OCI-LY1 (cell line): ENCODE measurements at regions not wholly inside any gene's neighbourhood (a gene's known extent, or its start where the extent isn't known, plus 50 kb on each side); places are given as distances from the start of the nearest gene placed in this dataset.

Source experiments
- H2AFZ ChIP-seq: fragments of 200-600 bp; sonication (generic), shearing (Covaris generic); 2 replicates; pipeline ENCODE4 v1.6.0; 2014; ENCODE audit warnings: antibody characterized with exemption, mild to moderate bottlenecking, low read length
- H3F3A ChIP-seq: fragments of 200-600 bp; sonication (generic), shearing (Covaris generic); 2 replicates; pipeline ENCODE4 v1.6.0; 2014; ENCODE audit warnings: mild to moderate bottlenecking, antibody characterized with exemption, low read length, moderate library complexity; ENCODE audit not compliant: insufficient read depth
- H3K27ac ChIP-seq: fragments of 200-600 bp; sonication (generic); 2 replicates; pipeline ENCODE4 v1.5.1; 2014; ENCODE audit warnings: low read length, mixed run types, mild to moderate bottlenecking, low read depth; ENCODE audit not compliant: poor library complexity, severe bottlenecking
- H3K27me3 ChIP-seq: fragments of 200-600 bp; sonication (generic); 2 replicates; pipeline ENCODE4 v1.6.0; 2014; ENCODE audit warnings: antibody characterized with exemption, mild to moderate bottlenecking, low read length, moderate library complexity; ENCODE audit not compliant: insufficient read depth
- H3K36me3 ChIP-seq: fragments of 200-600 bp; sonication (generic); 2 replicates; pipeline ENCODE4 v1.6.1; 2014; ENCODE audit warnings: mild to moderate bottlenecking, antibody characterized with exemption, low read length, moderate library complexity, mixed read lengths; ENCODE audit not compliant: insufficient read depth
- H3K4me1 ChIP-seq: fragments of 200-600 bp; sonication (generic); 2 replicates; pipeline ENCODE4 v1.5.1; 2014; ENCODE audit warnings: mild to moderate bottlenecking, low read length, moderate library complexity; ENCODE audit not compliant: insufficient read depth, severe bottlenecking
- H3K4me2 ChIP-seq: fragments of 200-600 bp; sonication (generic), shearing (Covaris generic); 2 replicates; pipeline ENCODE4 v1.6.1; 2014; ENCODE audit warnings: low read length
- H3K4me3 ChIP-seq: fragments of 200-600 bp; sonication (generic); 2 replicates; pipeline ENCODE4 v1.5.1; 2014; ENCODE audit warnings: low read length, low read depth, mild to moderate bottlenecking, mixed read lengths; ENCODE audit not compliant: poor library complexity, severe bottlenecking
- H3K79me2 ChIP-seq: fragments of 200-600 bp; shearing (Covaris generic); 2 replicates; pipeline ENCODE4 v1.6.1; 2016; ENCODE audit warnings: mixed run types, low read length, mixed read lengths; ENCODE audit not compliant: insufficient read depth
- H3K9ac ChIP-seq: fragments of 200-600 bp; sonication (generic), shearing (Covaris generic); 2 replicates; pipeline ENCODE4 v1.6.1; 2014; ENCODE audit warnings: mild to moderate bottlenecking, low read length, mixed read lengths
- H3K9me2 ChIP-seq: fragments of 200-600 bp; sonication (generic), shearing (Covaris generic); 2 replicates; pipeline ENCODE4 v1.6.1; 2014; ENCODE audit warnings: low read depth, mild to moderate bottlenecking, low read length, mixed read lengths
- H3K9me3 ChIP-seq: fragments of 200-600 bp; shearing (Covaris generic); 2 replicates; pipeline ENCODE4 v1.6.1; 2014; ENCODE audit warnings: low read length, mixed read lengths
- H4K20me1 ChIP-seq: fragments of 200-600 bp; sonication (generic), shearing (Covaris generic); 2 replicates; pipeline ENCODE4 v1.6.0; 2016; ENCODE audit warnings: mild to moderate bottlenecking, low read length; ENCODE audit not compliant: insufficient read depth
- EZH2 ChIP-seq: fragments of 200-600 bp; sonication (generic), shearing (Covaris generic); IDR thresholded peaks from 2 replicates; pipeline ENCODE4 v1.8.0; 2017; ENCODE audit warnings: borderline replicate concordance, mixed run types, mild to moderate bottlenecking, antibody characterized with exemption, low read length, moderate library complexity, mixed read lengths
- TF ChIP-seq, protein P1 (sequence below): fragments of 200-600 bp; sonication (generic), shearing (Covaris generic); IDR thresholded peaks from 2 replicates; pipeline ENCODE4 v1.5.1; 2017; ENCODE audit warnings: mild to moderate bottlenecking, antibody characterized with exemption, low read length, moderate library complexity, mixed read lengths

DNA sequence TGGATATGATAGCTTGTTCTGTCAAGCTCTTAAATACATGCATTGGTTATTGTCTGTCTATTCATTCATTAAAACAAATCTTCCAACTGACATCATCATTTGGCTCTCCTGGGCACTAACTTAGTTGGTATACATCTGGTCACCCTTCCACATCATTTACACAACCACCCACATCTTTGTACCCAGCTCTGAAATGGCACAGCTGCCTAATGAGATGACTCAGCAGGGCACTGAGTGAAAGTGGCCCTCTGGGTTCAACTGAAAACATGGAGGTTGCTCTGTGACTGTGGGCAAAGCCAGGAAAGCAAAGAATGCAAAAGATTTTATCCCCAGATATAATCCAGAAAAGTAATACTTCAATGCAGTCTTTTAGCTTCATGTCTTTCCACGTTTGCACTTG, 234.0 kb upstream of the MAP2 start:
- Histone ChIP-seq H3K4me1 (no peaks in the 10 kb centered on the region), H3K9ac (no peak overlapping the region), H3K4me3 (no peak overlapping the region), H3K9me2 (no peaks in the 10 kb centered on the region), H2AFZ (no peak overlapping the region), H3K27ac (no peak overlapping the region), H4K20me1 (no peaks in the 10 kb centered on the region), H3K36me3 (no peaks in the 10 kb centered on the region), H3F3A (no peaks in the 10 kb centered on the region), H3K9me3 (no peaks in the 10 kb centered on the region), H3K79me2 (no peaks in the 10 kb centered on the region), H3K27me3 (no peaks in the 10 kb centered on the region), H3K4me2 (no peak overlapping the region)
- TF ChIP-seq EZH2 = no peak
- TF ChIP-seq, protein P1, sequence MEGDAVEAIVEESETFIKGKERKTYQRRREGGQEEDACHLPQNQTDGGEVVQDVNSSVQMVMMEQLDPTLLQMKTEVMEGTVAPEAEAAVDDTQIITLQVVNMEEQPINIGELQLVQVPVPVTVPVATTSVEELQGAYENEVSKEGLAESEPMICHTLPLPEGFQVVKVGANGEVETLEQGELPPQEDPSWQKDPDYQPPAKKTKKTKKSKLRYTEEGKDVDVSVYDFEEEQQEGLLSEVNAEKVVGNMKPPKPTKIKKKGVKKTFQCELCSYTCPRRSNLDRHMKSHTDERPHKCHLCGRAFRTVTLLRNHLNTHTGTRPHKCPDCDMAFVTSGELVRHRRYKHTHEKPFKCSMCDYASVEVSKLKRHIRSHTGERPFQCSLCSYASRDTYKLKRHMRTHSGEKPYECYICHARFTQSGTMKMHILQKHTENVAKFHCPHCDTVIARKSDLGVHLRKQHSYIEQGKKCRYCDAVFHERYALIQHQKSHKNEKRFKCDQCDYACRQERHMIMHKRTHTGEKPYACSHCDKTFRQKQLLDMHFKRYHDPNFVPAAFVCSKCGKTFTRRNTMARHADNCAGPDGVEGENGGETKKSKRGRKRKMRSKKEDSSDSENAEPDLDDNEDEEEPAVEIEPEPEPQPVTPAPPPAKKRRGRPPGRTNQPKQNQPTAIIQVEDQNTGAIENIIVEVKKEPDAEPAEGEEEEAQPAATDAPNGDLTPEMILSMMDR = no peak

DNA sequence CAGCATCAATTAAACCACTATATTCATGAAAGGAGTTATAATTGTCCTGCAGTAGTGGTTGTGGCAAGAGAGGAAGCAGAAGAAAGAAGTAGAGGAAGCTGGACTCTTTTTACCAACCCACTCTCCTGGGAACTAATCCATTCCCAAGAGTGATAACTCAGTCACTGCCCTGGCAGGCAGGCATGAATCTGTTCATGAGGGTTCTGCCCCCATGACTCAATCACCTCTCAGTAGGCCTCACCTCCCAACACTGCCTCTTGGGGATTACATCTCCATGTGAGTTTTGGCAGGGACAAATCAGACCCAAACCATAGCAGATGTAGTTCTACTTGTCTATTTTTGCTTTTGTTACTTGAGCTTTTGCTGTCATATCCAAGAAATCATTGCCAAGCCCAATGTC, 232.7 kb upstream of the MAP2 start:
- Histone ChIP-seq H3K79me2 (no peaks in the 10 kb centered on the region), H3K9me2 (no peaks in the 10 kb centered on the region), H3K9ac (no peak overlapping the region), H3K4me1 (no peaks in the 10 kb centered on the region), H2AFZ (no peak overlapping the region), H3K27ac (no peak overlapping the region), H3K36me3 (no peaks in the 10 kb centered on the region), H3K4me3 (no peak overlapping the region), H3K9me3 (no peaks in the 10 kb centered on the region), H3K4me2 (no peak overlapping the region), H3K27me3 (no peaks in the 10 kb centered on the region), H3F3A (no peaks in the 10 kb centered on the region), H4K20me1 (no peaks in the 10 kb centered on the region)
- TF ChIP-seq EZH2 = no peak
- TF ChIP-seq, protein P1 = no peak

DNA sequence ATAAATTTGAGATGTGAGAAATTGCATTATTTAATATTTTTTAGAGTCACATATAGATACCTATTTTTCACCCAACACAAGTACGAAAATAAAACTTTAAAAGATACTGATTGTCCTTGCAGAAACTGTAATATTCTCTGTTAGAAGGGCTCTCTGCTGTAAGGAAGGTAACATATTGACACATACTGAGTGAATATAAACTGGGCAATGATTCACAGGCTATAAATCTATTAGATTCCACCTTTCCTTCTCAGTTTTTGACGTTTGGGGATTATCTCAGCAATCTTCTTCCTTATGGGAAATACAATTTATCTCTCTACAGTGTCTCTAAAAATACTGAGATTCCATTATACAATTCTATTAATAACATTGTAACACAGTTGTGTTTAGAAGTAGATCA, 229.1 kb upstream of the MAP2 start:
- no peak overlapping the region for H3K4me3 ChIP-seq
- TF ChIP-seq, protein P1 = no peak
- TF ChIP-seq EZH2 = no peak
- H4K20me1 ChIP-seq = no peaks in the 10 kb centered on the region
- no peak overlapping the region for H3K9ac ChIP-seq
- no peaks in the 10 kb centered on the region for H3F3A ChIP-seq
- no peaks in the 10 kb centered on the region for H3K9me2 ChIP-seq
- no peaks in the 10 kb centered on the region for H3K79me2 ChIP-seq
- no peak overlapping the region for H2AFZ ChIP-seq
- H3K4me2 ChIP-seq = no peak overlapping the region
- H3K27me3 ChIP-seq = no peaks in the 10 kb centered on the region
- H3K27ac ChIP-seq = no peak overlapping the region
- no peaks in the 10 kb centered on the region for H3K4me1 ChIP-seq
- no peaks in the 10 kb centered on the region for H3K36me3 ChIP-seq
- no peaks in the 10 kb centered on the region for H3K9me3 ChIP-seq
